Ramos (cell line): ENCODE measurements at regions not wholly inside any gene's neighbourhood (a gene's known extent, or its start where the extent isn't known, plus 50 kb on each side); places are given as distances from the start of the nearest gene placed in this dataset.

Source experiments
- in situ Hi-C: fragments of 300-500 bp; cut with MboI; formaldehyde crosslinking; loops from one replicate; pipeline ENCODE4 v1.14.3; 2022; ENCODE audit warnings: low sequenced_read_pairs; ENCODE audit not compliant: unreplicated experiment

- in situ Hi-C loops: no loop called here
Measured at GRCh38 chr2:226447338-226448300, 352.0 kb downstream of the IRS1 start.

GRCh38 chr2:226446406-226447001, 353.1 kb downstream of the IRS1 start:
- in situ Hi-C loops: no loop called here

GRCh38 chr2:226445216-226445861, 354.3 kb downstream of the IRS1 start:
- in situ Hi-C loops: no loop called here

- in situ Hi-C loops: no loop called here
Measured at GRCh38 chr2:226443112-226443511, 356.5 kb downstream of the IRS1 start.

DNA sequence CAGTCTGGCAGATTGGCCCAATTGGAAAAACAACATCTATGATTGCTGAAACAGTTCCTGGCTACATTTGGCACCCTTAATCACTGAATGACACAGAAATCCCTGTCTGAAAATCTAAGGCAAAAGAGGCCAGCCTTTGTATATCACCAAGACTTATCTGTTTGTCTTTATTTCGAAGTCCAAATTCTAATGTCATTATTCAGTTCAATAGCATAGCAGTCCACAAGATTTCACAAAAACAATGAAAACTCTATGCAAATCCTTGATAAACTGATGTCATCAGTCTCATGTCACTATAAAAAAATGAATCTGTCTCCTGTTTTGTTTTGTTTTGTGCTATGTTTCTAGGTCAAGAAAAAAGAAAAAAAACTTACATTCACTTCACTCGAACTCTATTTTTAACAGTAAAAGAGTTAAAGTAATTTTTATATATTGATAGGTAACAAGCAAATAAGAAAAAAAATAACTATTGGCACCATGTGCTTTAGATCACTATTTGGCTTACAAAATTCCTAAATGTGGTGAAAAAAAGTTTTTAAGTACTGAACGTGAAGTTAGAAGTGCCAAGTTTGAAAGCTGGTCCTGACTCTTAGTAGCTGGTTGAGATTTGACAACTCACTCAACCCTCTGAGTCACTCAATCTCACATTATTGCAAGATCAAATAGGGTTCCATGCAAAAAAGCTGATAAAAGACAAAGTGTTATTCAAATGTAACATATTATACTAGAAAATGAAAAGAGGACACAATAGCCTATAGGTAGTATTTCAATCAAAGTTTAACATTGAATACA, 359.3 kb downstream of the IRS1 start:
- in situ Hi-C loops: no loop called here

GRCh38 chr2:226439337-226439736, 360.3 kb downstream of the IRS1 start:
- in situ Hi-C loops: no loop called here

- in situ Hi-C loops: no loop called here
Measured at GRCh38 chr2:226435146-226435545, 364.5 kb downstream of the IRS1 start.

DNA sequence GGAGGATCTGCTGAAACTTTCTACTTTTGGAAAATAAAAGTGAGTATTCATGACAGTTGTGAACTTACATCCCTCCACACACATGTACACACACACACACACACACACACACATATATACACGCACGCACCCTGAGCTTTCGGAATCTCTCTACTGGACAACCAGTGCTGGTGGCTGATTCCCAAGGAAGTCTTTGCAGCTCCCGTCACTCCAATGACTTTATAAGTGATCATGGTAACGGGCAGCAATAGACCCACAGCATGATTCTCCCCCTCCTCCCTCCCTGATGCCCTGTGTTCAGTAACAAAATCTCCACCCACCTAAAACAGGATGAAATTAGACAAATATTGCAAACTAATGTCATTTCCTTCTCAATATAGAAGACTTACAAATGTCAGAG, 364.9 kb downstream of the IRS1 start:
- in situ Hi-C loops: no loop called here

DNA sequence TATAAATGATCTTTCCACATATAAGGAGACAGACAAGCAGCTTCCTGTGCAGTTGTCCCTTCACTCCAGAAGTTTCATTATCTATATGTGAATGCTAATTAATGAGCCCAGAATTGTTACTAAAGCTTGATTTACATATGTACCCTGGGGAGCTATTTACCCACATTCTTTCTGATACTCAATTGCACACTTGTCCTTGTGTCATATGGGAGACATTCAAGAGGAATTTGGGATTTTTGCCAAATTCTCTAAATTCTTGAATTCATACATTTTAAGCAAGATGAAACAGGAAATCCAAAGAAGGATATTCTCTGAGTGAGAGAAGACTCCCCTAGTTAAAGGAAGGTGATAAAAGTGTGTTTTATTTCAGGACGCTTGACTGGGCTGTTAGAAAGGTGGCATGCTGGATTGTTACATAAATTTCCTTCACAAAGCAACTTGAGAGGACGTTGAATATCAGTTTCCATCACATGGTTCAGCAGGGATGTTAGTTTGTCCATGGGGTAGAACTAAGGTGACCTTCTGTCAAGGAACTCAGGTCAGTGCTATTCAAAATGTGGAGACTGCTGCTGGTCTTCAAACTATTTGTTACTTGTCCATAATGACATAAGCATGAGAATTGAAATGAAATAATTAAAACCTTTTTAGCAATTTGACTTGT, 368.2 kb downstream of the IRS1 start:
- in situ Hi-C loops: no loop called here

DNA sequence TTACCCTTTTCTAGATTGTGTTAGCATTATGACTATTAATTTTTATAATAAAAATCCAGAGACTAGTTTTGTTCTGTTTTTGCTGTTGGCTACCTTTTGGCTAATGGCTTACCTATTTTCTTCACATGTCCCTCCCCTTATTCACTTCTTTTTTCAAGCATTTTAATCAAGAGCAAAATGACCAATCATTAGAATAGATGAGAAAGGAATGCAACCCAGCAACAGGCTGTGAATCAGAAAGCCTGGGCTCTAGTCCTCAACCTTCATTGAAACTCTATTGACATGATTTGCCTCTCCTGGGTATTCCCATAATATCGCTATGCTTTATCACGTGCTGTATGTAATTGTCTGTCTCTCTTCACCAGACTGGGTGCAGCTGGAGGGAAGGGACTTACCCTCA, 370.1 kb downstream of the IRS1 start:
- in situ Hi-C loops: no loop called here

DNA sequence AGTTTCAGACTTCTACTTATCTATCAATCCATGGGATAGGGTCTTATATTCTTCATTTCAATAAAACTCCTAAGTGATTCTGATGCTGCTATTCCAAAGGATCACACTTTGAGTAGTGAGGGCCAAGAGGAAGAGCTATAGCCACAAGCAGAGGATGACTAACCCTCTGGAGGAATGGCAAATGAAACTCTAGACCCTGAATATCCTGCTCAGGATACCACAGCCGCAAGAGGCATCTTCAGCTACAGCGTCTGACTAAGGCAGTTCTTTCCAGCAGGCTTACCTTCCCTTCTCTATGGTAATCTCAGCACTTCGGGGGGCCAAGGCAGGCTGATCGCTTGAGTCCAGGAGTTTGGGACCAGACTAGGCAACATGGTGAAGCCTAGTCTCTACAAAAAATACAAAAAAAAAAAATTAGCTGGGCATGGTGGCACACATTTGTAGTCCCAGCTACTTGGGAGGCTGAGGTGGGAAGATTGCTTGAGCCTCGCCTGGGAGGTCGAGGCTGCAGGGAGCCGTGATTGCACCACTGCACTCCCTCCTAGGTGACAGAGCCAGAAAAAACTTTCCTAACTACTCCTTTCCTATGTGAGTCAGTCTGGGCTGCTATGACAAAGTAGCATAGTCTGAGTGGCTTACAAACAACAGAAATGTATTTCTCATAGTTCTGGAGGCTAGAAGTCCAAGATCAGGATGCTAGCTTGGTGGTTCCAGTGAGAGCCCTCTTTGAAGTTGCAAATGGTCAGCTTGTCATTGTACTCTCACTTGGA, 371.9 kb downstream of the IRS1 start:
- in situ Hi-C loops: no loop called here

DNA sequence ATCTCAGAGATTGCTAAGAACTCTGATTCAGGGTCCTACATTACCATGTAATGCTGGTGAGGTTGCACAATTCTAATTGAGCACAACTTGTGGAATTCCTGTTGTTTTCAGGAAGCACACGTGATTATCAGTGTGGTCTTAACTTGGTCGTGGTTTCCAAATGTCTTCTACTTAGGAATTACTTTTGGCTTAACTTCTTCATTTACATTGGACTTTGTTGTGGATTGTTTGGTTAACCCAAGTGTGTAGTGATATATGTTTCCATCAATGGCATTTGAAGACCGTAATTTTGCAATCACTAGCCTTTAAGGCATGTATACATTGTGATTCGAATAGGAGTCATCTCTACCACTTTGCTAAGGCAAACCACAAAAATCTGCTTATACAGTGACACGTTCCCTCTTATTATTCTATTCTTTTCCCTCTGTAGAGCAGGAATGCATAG, 373.3 kb downstream of the IRS1 start:
- in situ Hi-C loops: no loop called here

- in situ Hi-C loops: no loop called here
Measured at GRCh38 chr2:226424971-226425370, 374.6 kb downstream of the IRS1 start.

DNA sequence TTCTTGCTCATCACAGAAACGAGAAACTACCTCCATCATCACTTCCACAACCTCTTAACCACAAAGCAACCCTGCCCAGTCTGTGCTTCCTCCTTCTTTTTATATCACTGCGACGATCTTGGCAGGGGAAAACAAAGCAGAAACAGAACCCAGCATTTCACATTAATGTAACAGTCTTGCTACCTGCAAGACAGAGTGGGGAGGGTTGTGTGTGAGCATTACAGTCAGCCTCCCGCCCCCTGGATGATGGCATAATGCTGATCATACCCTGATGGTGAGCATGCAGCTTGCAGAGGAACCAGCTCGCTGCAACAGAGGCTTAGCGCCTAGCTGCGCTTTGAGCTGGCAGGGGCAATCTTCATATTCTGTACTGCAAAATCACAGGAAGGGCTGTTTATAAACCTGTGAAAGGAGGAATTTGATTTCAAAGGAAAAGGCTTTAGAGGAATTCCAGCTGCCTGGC, 376.1 kb downstream of the IRS1 start:
- in situ Hi-C loops: no loop called here

DNA sequence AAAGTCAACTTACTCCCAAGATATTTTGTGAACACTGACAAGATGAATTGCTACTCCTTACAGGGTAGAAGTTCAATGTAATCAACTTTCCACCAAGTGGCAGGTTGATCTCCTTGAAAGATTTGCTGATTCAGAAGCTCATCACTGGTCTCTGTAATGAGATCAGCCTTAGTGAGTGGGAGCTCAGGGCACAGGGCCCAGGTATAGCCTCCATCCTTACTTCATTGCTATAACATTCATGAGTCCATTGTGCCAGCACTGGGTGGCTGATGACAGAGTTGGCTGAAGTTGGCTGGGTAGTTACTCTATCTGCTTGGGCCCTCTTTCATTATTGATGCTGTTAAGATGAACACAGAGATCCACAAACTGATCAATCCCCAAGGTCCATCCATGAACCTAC, 379.0 kb downstream of the IRS1 start:
- in situ Hi-C loops: no loop called here

DNA sequence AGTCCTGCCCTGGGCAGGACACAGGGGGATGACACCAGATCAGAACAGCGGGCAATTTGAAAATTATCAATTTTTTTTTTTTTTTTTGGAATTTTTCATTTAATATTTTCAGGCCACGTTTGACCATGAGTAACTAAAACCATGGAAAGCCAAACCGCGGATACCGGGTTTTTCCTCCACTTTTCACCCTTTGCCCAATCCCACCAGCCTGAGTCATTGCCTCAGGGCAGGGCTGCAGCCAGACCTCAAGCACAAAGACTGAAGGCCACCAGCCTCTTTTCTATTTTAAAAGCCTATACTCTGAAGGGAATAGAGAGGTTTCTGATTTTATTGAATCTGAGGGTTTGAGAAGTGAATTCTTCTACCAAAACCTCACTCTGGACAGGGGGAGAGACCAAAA, 381.1 kb downstream of the IRS1 start:
- in situ Hi-C loops: no loop called here

GRCh38 chr2:226414335-226414734, 385.3 kb downstream of the IRS1 start:
- in situ Hi-C loops: no loop called here

DNA sequence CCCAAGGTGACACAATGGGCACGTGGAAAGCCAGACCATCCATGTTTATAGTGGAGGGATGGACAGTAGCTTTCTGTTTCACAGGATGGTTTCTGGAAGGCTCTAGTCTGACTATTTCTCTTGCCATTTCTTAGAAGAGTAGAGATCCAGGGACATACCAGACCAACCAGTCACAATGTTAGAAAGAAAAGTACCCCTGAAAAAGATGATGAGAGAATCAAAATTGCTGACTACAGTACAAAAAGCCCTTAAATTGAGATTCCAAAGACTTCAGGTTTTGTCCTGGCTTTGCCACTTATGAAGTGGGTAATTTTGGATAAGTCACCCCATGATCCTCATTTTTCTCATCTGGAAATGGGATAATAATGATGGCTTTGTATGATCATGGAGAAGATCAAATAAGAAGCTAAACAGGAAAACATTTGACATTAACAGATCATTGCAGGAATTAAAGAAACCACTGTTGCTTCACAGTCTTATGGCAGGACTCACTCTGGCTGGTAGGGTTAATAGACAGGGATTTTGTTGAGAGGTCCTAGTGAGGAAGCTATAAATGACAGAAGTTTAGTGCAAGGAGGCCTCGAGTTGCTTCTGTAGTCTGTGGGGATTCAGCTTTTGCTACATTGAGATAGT, 386.0 kb downstream of the IRS1 start:
- in situ Hi-C loops: no loop called here
